GM18951 (cell line): ENCODE measurements at regions not wholly inside any gene's neighbourhood (a gene's known extent, or its start where the extent isn't known, plus 50 kb on each side); places are given as distances from the start of the nearest gene placed in this dataset.

Source experiments
- POLR2A ChIP-seq: IDR thresholded peaks from 4 replicates; pipeline ENCODE4 v1.6.1; 2011; ENCODE audit warnings: mild to moderate bottlenecking; ENCODE audit not compliant: insufficient read length, insufficient read depth; ENCODE audit errors: extremely low read depth
- in situ Hi-C: fragments of 300-500 bp; cut with MboI; formaldehyde crosslinking; loops from one replicate; pipeline ENCODE4 v1.12.0; 2022; ENCODE audit warnings: low sequenced_read_pairs, mixed read lengths, inconsistent platforms; ENCODE audit not compliant: unreplicated experiment

DNA sequence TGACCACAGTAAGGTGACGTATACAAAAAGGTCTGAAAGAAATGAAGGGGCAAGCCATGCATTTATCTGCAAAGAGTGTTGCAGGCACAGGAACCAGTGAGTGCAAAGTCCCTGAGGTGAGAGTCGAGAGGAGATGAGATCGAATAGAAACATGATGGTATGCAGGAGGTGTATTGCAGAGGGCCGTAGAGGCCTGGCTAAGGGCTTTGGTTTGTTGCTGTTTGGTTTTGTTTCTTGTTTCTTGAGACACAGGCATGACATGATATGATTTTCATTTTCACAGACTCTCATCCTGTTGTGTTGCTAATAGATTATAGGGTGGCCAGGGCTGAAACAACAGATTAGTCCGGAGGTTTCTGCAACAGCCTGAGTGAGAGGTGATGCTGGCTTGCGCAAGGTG lies 80.4 kb downstream of the HSPH1 start:
- no peak for TF ChIP-seq POLR2A
- in situ Hi-C loops = no loop called here

DNA sequence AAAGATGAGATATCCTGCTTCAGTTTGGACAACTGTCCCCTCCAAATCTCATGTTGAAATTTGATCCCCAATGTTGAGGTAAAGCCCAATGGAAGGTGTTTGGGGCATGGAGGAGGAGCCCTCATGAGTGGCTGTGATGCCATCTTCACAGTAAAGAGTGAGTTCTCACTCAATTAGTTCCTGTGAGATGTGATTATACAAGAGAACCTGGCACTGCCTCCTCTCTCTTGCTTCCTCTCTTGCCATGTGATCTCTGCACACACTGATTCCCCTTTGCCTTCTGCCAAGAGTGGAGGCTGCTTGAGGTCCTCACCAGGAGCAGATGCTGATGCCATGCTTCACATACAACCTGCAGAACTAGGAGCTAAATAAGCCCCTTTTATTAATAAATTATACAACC lies 86.9 kb downstream of the HSPH1 start:
- in situ Hi-C loops = no loop called here
- no peak for TF ChIP-seq POLR2A

DNA sequence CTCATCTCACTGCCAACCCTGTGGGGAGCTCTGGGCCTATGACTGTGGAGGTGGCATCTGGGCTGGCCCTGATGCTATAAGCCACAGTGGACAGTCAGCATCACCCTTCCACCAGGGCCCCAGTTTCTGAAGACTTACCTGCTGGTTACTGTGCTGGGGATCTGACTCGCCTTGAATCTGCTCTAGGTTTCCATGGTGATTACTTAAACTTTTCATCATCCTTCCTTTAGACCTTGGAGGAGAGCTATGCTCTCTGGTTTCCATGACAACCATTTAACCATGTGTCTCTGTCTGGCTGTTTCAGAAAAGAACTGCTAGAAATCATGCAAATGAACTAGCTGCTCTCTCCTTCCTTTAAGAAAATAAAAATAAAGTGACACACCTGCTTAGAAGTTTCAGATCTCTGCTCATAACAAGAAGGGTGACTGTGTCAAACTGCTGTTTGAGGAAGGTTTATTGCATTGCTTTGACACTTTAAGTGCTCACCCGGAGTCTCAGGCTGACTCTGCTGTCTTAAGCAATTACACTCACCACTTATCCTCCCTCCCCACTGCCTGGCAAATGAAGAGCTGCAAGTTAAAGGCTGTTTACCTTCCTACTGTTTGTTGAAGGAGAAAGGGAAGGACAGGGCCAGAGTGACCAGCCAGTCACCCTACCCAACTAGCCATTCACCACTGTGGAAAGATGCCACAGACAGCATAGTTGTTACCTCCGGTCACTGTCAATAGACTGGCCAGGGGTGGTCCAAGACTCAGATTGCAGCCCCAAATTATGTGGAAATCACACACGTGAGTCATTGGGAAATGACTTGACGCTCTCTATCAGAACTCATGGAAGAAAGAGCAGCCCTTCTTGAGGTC lies 87.6 kb downstream of the HSPH1 start:
- in situ Hi-C loops = no loop called here
- TF ChIP-seq POLR2A = no peak

DNA sequence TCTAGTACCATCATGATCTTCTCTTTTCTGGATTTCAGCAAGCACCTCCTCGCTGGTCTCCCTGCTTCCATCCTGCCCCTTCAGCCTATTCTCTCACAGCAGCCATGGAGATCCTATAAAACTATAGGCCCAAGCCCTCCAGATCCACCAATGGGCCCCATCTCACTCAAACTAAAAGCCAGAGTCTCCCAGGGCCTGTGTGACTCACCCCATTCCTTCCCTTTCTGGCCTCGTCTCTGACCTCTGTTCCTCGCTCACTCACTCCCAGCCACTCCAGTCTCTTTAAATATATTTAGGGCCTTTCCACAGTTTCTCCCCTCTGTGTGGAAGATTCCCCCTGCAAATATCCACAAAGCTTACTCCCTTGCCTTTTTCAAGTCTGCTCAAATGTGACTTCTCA lies 89.7 kb downstream of the HSPH1 start:
- in situ Hi-C loops = no loop called here
- no peak for TF ChIP-seq POLR2A

DNA sequence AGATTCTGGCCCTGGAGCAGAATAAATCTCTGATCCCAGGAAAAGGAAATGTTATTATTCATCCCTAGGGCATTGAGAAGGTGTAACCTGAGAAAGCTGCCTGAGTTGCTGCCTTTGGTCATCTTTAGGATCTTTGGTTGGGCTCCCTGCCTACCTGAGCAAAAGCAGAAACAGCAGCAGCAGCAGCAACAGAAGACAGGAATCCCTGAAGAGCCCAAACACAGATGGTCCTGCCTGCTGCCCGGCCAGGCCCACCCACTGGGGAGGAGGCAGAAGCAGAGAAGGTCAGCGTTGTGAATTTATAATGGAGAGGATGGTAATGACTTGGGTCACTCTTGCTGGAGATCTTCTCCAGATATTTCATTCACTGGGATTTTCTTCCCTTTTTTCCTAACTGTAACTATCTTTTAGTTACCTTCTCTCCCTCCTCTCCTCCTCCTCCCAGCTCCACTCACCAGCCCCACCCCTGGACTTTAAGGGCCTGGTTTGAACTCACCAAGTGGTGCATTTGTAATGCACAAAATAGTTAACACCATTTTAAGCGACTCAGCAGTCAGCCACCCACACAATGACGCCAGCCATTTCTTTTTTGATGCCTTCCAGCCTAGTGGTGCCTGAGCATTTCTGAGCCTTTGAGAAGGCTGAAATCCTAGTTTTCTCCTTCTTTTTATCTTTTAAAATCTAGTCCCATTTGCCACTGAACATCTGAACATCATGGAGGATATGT lies 91.7 kb downstream of the HSPH1 start:
- TF ChIP-seq POLR2A = no peak

DNA sequence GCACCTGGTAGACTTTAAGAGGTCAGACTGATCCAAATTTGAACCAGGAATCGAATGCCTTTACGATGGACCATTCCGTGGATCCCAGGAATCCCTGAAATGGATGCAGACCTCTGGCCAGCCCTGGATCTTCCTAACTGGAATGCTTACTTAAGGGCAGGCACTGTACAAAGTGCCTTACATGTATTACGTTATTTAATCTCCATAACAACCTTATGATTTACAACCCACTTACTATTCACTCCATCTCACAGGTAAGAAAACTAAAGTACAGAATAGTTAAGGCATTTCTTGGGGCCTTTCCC lies 93.6 kb downstream of the HSPH1 start:
- TF ChIP-seq POLR2A = no peak
- in situ Hi-C loops = no loop called here

More for the DNA sequence above, 91.7 kb downstream of the HSPH1 start:
- in situ Hi-C loops = no loop called here

DNA sequence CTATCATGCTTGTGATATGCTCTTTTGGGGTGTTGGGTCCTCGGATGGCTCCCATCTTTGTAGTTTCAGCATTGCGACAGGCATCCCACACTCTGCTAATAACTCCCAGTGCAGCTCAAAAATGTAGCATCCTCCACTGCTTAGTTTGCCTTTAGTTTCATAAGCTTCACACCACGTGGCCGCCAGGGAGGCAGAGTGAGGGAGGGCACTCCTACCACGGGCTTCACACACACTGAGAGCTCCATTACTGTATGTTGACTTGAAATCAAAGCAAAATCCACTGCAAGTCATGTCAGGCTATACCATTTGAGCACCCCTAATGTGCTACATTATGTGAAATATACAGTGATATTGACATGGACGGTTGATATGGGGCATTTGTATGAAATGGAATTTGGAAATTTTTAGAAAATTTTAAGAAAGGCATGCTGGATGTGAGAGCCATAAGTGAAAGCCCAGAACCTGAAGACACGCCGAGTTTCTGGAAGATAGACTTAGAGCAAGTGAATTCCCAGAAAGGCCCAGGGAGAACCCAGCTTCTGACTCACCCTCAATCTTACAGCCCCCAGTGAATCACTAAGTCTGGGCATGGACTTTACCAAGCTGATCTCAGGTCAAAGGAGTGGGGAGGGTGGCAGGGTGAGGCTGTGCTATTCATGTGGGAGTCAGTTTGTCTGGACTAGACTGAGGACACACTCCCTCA lies 94.1 kb downstream of the HSPH1 start:
- TF ChIP-seq POLR2A = no peak
- in situ Hi-C loops = no loop called here

DNA sequence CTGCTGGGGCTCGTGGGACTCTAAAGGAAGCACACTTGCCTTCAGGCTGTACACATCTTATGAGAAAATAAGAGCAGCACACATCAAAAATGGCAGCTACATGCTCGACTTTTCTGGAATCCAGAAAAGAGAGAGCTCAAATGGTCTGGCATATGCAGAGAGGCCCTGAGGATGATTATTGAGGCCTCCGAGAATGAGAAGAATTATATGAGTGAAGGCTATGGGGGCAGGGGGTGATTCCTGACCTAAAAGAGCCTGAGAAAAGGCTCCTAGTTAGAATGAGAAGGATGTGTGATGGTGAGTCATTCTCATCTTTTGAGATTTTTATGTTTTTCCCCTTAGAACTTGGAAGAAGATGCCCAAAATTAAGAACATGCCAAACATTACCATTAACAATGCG lies 97.1 kb downstream of the HSPH1 start:
- no peak for TF ChIP-seq POLR2A
- in situ Hi-C loops = no loop called here

DNA sequence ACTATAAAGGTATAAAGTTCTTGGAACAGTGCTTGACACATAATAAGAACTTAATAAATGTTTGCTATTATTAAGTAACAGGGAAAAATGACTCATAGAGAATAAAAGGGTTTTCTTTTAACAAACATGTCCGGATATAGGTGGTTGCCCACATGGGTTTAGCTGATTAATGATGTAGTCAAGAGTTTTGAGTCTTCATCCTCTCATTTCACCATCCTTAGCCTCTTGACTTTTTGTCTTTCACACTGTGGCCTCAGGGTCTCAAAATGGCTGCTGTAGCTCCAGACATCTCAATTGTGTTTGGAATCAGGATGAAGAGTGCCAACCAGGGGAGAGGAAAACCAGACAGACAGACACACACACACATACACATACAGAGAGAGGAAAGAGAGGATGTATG lies 97.9 kb downstream of the HSPH1 start:
- TF ChIP-seq POLR2A = no peak
- in situ Hi-C loops = no loop called here

DNA sequence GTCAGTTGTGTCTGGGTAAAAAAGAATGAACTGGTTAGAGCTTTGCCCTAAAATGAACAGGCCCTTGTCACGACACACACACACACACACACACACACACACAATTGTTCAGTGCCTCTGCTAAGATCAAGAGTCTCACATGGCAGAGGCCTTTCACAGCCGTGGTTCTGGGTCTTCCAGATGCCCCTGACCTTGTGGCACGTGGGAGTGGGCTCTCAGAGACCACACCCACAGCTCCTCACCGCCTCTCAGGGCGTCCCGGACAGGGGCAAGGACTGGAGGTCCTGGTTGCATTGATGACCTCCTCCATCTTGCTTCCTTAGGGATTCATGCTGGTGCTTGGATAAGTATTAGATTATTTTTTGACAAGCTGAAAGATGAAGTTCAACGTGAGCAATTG lies 101.0 kb downstream of the HSPH1 start:
- TF ChIP-seq POLR2A = no peak
- in situ Hi-C loops = no loop called here

DNA sequence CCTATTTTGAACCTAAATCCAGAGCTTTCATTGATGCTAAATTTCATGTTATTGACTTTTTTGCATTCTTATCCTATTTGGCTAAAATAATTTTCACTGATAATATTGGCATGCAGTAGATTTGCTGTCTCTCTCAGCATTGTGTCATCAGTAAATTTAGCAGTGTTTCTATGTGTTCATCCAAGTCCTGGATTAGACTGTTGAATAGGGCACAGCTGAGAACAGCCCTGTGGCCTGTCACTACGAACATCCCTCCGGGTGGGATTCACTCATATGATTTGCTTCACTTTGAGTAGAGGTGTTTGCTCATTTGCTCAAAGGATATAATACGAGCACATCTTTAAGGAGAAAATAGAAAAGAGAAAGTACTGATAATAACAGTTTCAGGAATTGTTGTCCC lies 101.5 kb downstream of the HSPH1 start:
- no peak for TF ChIP-seq POLR2A
- in situ Hi-C loops = no loop called here

DNA sequence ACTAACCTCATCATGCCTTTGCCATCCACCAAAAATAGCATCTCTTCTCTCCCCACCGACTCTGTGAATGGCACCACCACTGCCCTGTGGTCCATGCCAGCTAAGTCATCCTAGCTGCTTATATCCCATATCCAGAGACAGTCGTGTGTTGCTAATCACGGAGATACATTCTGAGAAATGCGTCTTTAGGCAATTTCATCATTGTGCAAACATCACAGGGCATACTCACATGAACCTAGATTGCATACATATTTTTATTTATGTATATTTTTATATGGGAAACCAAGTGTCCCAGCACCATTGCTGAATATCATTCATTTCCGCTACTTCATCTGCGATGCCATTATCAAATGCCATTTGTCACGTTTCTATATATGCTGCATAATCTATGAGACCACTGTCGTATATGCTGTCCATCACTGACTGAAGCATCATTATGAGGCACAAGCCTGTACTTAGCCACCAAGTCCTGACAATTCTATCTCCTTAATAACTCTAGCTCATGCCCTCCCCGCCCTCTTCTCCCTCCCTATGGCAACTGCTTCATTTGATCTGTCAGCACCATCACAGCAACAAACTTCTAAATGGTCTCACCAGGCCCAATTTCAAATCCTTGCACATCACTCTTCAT lies 104.2 kb downstream of the HSPH1 start:
- TF ChIP-seq POLR2A = no peak
- in situ Hi-C loops = no loop called here

DNA sequence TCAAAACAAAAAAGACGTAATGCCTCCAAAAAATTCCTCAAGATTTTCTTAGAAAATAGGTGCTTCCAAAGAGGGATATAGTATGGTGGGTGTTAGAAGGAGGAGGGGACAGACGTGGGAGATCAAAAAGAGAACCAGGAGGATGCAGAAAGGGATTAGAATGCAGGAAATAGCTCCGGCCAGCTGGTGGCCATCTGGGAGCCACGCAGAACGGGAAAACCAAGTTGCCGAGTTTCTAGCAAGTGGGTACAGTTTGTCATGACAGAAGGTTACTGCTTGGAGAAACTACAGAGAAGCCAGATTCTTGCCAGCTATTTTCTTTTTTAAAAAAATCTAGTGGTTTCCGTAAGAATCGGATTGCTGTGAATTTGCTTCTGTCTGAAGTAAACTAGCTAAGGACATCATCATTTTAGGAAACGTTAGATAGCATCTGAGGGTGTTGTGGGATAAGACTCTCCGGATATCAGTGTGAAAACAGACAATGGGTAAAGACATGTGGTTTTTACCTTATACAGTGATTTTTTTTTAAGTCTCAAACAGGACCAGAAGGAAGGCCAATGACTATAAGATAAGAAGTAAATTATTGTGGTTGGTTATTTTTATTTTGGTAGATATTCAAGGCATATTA lies 104.9 kb downstream of the HSPH1 start:
- in situ Hi-C loops = no loop called here
- TF ChIP-seq POLR2A = no peak

DNA sequence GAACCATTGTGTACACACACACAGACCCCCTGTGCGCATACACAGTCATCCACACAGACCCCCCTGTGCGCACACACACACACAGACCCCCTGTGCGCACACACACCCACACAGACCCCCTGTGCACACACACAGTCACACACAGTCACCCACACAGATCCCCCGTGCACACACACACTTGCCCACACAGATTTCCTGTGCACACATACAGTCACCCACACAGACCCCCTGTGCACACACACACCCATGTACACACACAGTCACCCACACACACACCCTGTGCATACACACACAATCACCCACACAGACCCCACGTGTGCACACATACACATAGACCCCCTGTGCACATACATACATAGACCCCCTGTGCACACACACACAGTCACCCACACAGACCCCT lies 106.1 kb downstream of the HSPH1 start:
- in situ Hi-C loops = no loop called here
- no peak for TF ChIP-seq POLR2A
